Vagina (tissue), 2 donors: ENCODE measurements at regions not wholly inside any gene's neighbourhood (a gene's known extent, or its start where the extent isn't known, plus 50 kb on each side); places are given as distances from the start of the nearest gene placed in this dataset.

ENCODE experiments used
- DNase-seq, 2 donors: peaks; one replicate each; pipeline ENCODE4 v3.0.0-alpha.2; 2017; ENCODE audit errors: extremely low spot score in 2 of 2
- H3K27ac ChIP-seq: fragments of 200-600 bp; sonication (generic); one replicate; pipeline ENCODE4 v1.5.1; 2019
- H3K27me3 ChIP-seq: fragments of 200-600 bp; sonication (generic); one replicate; pipeline ENCODE4 v1.5.1; 2019
- H3K36me3 ChIP-seq, 2 donors: fragments of 200-600 bp; sonication (generic); one replicate each; pipeline ENCODE4 v1.5.1; 2017 to 2019
- H3K4me1 ChIP-seq: fragments of 200-600 bp; sonication (generic); one replicate; pipeline ENCODE4 v1.5.1; 2019
- H3K4me3 ChIP-seq, 2 donors: fragments of 200-600 bp; sonication (generic); 1 replicate in 1 of 2; 2 replicates in 1 of 2; pipeline ENCODE4 v1.5.1; 2016 to 2019
- H3K9me3 ChIP-seq: fragments of 200-600 bp; sonication (generic); one replicate; pipeline ENCODE4 v1.5.1; 2019
- POLR2A ChIP-seq, 2 donors: fragments of 450-650 bp; IDR thresholded peaks; one replicate each; pipeline ENCODE4 v1.6.1; 2017; ENCODE audit warnings: antibody characterized with exemption in 2 of 2, mild to moderate bottlenecking in 2 of 2, moderate library complexity in 2 of 2
- POLR2AphosphoS5 ChIP-seq, 2 donors: sonication (generic); formaldehyde crosslinking; IDR thresholded peaks; one replicate each; pipeline ENCODE4 v1.9.0; 2017; ENCODE audit warnings: antibody characterized with exemption in 2 of 2, mild to moderate bottlenecking in 2 of 2, low read depth in 1 of 2; ENCODE audit not compliant: insufficient read depth in 1 of 2
- intact Hi-C: fragments of 100-400 bp; cut with DNase I; formaldehyde crosslinking; loops from one replicate; pipeline ENCODE4 v1.15.1; 2023
- TF ChIP-seq, protein P1 (sequence below), 3 experiments: fragments of 450-650 bp in 2 of 3; fragments of 200-600 bp in 1 of 3; sonication (generic) in 1 of 3; IDR thresholded peaks; one replicate each; pipeline ENCODE4 v1.5.1; 2017 to 2019; ENCODE audit warnings: antibody characterized with exemption in 3 of 3, mild to moderate bottlenecking in 2 of 3, moderate library complexity in 2 of 3

DNA sequence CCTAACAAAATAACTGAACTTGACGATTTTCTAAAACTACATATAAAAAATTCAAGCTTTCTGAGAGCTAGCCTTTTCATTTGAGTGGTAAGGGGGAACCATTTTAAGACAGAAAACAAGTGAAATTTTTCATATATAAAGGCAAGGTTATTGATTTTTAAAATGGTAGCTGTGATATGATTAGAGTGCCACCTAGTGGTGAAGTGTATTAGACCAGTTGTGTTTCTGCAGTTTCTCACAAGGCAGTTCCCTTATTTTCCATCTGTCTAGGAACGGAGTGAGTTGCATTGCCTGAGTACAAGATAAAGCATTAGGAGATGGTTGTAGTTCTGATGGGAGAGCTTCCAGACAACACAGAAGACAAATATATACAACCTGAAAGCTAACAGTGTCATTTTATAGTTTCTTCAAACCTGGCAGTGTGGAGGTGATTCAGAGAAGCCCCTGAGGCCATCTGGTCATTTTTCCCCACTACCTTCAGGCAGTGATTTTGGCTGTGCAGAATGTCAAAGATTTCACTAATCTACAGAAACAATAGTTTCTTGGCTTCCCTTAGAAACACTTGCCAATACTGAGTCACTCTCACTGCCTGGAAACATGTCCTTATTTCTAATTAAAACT, 180.8 kb downstream of the C12orf50 start:
- Histone ChIP-seq H3K27me3 (no peaks in the 10 kb centered on the region), H3K36me3 (no peaks in the 10 kb centered on the region), H3K4me3 (no peak overlapping the region), H3K9me3 (no peaks in the 10 kb centered on the region), H3K27ac (no peak overlapping the region), H3K4me1 (no peaks in the 10 kb centered on the region)
- TF ChIP-seq, protein P1, sequence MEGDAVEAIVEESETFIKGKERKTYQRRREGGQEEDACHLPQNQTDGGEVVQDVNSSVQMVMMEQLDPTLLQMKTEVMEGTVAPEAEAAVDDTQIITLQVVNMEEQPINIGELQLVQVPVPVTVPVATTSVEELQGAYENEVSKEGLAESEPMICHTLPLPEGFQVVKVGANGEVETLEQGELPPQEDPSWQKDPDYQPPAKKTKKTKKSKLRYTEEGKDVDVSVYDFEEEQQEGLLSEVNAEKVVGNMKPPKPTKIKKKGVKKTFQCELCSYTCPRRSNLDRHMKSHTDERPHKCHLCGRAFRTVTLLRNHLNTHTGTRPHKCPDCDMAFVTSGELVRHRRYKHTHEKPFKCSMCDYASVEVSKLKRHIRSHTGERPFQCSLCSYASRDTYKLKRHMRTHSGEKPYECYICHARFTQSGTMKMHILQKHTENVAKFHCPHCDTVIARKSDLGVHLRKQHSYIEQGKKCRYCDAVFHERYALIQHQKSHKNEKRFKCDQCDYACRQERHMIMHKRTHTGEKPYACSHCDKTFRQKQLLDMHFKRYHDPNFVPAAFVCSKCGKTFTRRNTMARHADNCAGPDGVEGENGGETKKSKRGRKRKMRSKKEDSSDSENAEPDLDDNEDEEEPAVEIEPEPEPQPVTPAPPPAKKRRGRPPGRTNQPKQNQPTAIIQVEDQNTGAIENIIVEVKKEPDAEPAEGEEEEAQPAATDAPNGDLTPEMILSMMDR (IDR thresholded peaks at IDR 0.05): peak; percentile 31 to 65 (median 52)
- no peak for TF ChIP-seq POLR2AphosphoS5 (IDR thresholded peaks at IDR 0.05; ENCODE audit: insufficient read depth in 1 of 2, low read depth in 1 of 2)
- no peak for DNase-seq
- intact Hi-C loops: no loop called here

DNA sequence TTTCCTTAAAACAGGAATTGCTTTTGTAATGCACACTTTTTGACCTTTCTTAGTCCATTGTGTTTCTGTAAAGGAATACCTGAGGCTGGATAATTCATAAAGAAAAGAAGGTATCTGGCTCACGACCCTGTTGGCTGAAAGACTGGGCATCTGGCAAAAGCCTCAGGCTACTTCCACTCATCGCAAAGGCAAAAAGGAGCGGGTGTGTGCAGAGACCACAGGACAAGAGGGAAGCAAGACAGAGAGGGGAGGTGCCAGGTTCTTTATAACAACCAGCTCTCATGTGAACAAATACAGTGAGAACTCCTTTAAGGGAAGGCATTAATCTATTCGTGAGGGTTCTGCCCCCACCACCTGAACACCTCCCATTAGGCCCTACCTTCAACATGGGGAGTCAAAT, 182.1 kb downstream of the C12orf50 start:
- H3K27me3 ChIP-seq: no peaks in the 10 kb centered on the region
- no peak overlapping the region for H3K4me3 ChIP-seq
- H3K27ac ChIP-seq: no peak overlapping the region
- H3K36me3 ChIP-seq: no peaks in the 10 kb centered on the region
- intact Hi-C loops: no loop called here
- no peaks in the 10 kb centered on the region for H3K4me1 ChIP-seq
- DNase-seq: no peak
- no peaks in the 10 kb centered on the region for H3K9me3 ChIP-seq
- TF ChIP-seq POLR2AphosphoS5 (IDR thresholded peaks at IDR 0.05; ENCODE audit: insufficient read depth in 1 of 2, low read depth in 1 of 2) (no peak), POLR2A (IDR thresholded peaks at IDR 0.05) (no peak)
- TF ChIP-seq, protein P1 (IDR thresholded peaks at IDR 0.05): no peak

DNA sequence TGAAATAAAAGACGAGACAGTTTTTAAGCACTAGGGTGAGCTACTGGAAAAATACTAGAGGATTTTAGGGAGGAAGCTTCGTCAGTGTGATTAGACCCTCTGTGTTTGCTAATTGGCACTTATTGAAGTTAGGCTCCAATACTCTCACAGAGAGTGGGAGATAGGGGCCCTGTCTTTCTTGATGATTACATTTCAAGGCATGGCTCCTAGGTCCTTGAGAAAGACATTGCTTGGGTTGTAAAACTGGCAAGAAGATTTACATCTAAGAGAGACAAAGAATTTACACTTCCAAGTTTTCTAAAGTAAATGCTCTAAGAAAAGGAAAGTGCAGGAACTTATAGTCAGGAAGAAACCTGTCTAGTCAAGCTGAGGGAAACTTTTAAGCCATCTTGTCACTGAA, 183.2 kb downstream of the C12orf50 start:
- no peaks in the 10 kb centered on the region for H3K9me3 ChIP-seq
- TF ChIP-seq POLR2A (IDR thresholded peaks at IDR 0.05) (no peak), POLR2AphosphoS5 (IDR thresholded peaks at IDR 0.05; ENCODE audit: insufficient read depth in 1 of 2, low read depth in 1 of 2) (no peak)
- TF ChIP-seq, protein P1 (IDR thresholded peaks at IDR 0.05): no peak
- no peaks in the 10 kb centered on the region for H3K4me1 ChIP-seq
- H3K36me3 ChIP-seq: no peaks in the 10 kb centered on the region
- no peak overlapping the region for H3K27ac ChIP-seq
- intact Hi-C loops: no loop called here
- H3K27me3 ChIP-seq: no peaks in the 10 kb centered on the region
- no peak for DNase-seq
- H3K4me3 ChIP-seq: no peak overlapping the region

DNA sequence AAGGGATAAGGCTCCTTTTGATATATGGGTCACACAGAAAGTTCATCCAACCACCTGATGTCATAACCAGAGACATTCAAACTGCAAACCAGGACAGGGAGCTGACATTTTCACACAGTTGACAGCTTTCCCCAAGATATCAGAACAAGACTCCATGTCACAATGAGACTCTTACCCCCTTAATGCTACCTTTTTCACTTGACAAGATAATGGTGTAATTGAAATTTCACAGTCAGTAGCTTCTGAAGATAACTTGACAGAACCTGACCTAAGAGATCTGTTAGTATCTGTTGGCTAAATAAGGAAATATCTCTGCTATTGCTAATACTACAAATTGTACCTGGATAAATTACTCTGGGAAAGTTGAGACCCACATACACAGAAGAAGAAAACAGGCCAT, 187.3 kb downstream of the C12orf50 start:
- Histone ChIP-seq H3K4me3 (no peak overlapping the region), H3K36me3 (no peaks in the 10 kb centered on the region), H3K4me1 (no peaks in the 10 kb centered on the region), H3K9me3 (no peaks in the 10 kb centered on the region), H3K27me3 (no peaks in the 10 kb centered on the region), H3K27ac (no peak overlapping the region)
- no peak for DNase-seq
- intact Hi-C loops: no loop called here
- TF ChIP-seq, protein P1 (IDR thresholded peaks at IDR 0.05): no peak
- no peak for TF ChIP-seq POLR2A (IDR thresholded peaks at IDR 0.05)

DNA sequence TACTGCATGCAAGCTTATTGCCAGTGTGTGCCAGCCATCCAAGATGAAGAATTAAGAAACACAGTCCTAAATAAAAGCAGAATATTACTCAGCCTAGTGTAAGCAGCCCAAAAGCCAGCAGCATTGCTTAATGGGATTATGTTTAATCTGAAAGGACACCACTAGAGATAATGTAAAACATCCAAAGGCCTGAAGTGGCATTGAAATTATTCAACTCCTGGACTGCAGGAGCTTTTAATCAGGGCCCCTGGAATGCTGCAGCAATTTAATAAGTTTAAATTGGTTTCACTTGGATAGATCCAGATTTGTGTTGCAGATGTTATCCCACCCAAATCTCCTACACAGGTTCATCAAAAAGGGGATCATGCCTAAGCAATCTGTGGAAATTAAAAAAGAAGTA, 193.0 kb downstream of the C12orf50 start:
- H3K9me3 ChIP-seq: no peaks in the 10 kb centered on the region
- no peaks in the 10 kb centered on the region for H3K36me3 ChIP-seq
- TF ChIP-seq POLR2AphosphoS5 (IDR thresholded peaks at IDR 0.05; ENCODE audit: insufficient read depth in 1 of 2, low read depth in 1 of 2): no peak
- no peak for TF ChIP-seq POLR2A (IDR thresholded peaks at IDR 0.05)
- TF ChIP-seq, protein P1 (IDR thresholded peaks at IDR 0.05): no peak
- DNase-seq: no peak
- H3K27ac ChIP-seq: no peak overlapping the region
- H3K4me3 ChIP-seq: no peak overlapping the region
- H3K4me1 ChIP-seq: no peaks in the 10 kb centered on the region
- intact Hi-C loops: no loop called here
- H3K27me3 ChIP-seq: no peaks in the 10 kb centered on the region
